Endodermal cell (in vitro differentiated cells): ENCODE measurements at regions not wholly inside any gene's neighbourhood (a gene's known extent, or its start where the extent isn't known, plus 50 kb on each side); places are given as distances from the start of the nearest gene placed in this dataset.
A peak's percentile ranks its signal among the peaks of the same experiment; 100 is the strongest.

ENCODE experiments used
- DNase-seq: peaks from one replicate; pipeline ENCODE4 v3.0.0-alpha.2; 2017
- H3K27ac ChIP-seq: 2 replicates; pipeline ENCODE4 v1.5.1; 2013; ENCODE audit warnings: mild to moderate bottlenecking, low read depth, low read length, moderate library complexity
- H3K27me3 ChIP-seq: 2 replicates; pipeline ENCODE4 v1.6.1; 2013; ENCODE audit warnings: mild to moderate bottlenecking, low read length, moderate library complexity; ENCODE audit not compliant: insufficient read depth, control insufficient read depth, poor library complexity, severe bottlenecking
- H3K36me3 ChIP-seq: 2 replicates; pipeline ENCODE4 v1.7.0; 2013; ENCODE audit warnings: mild to moderate bottlenecking, low read length, moderate library complexity; ENCODE audit not compliant: control insufficient read depth, insufficient read depth
- H3K4me1 ChIP-seq: one replicate; pipeline ENCODE4 v1.7.0; 2013; ENCODE audit warnings: low read length; ENCODE audit not compliant: control insufficient read depth, insufficient read depth
- H3K4me3 ChIP-seq: 2 replicates; pipeline ENCODE4 v1.5.1; 2013; ENCODE audit warnings: mild to moderate bottlenecking, low read length, moderate library complexity
- H3K9ac ChIP-seq: 2 replicates; pipeline ENCODE4 v1.6.1; 2013; ENCODE audit warnings: mild to moderate bottlenecking, low read length, moderate library complexity; ENCODE audit not compliant: poor library complexity, severe bottlenecking; ENCODE audit errors: extremely low read depth
- H3K9me3 ChIP-seq: 2 replicates; pipeline ENCODE4 v1.6.1; 2013; ENCODE audit warnings: mild to moderate bottlenecking, low read length, moderate library complexity; ENCODE audit not compliant: control insufficient read depth
- H3K27ac Mint-ChIP-seq: 2 replicates; pipeline ENCODE4 v1.8.0; 2020; ENCODE audit warnings: mixed read lengths
- H3K27me3 Mint-ChIP-seq: 2 replicates; pipeline ENCODE4 v1.8.0; 2021; ENCODE audit warnings: mild to moderate bottlenecking, mixed read lengths; ENCODE audit not compliant: insufficient read depth
- H3K36me3 Mint-ChIP-seq: 2 replicates; pipeline ENCODE4 v1.8.0; 2020; ENCODE audit warnings: low read depth, mixed read lengths
- H3K4me1 Mint-ChIP-seq: 2 replicates; pipeline ENCODE4 v1.8.0; 2020; ENCODE audit warnings: mixed read lengths
- H3K4me3 Mint-ChIP-seq: 2 replicates; pipeline ENCODE4 v1.8.0; 2020; ENCODE audit warnings: mild to moderate bottlenecking, moderate library complexity, mixed read lengths
- H3K9me3 Mint-ChIP-seq: 2 replicates; pipeline ENCODE4 v1.8.0; 2020; ENCODE audit warnings: mild to moderate bottlenecking, mixed read lengths
- CTCF ChIP-seq: fragments of 200-600 bp; sonication (generic); conservative IDR thresholded peaks from 2 replicates; pipeline ENCODE4 v1.5.0; 2021; ENCODE audit warnings: antibody characterized with exemption, mild to moderate bottlenecking
- WGBS, 2 experiments: methylation state at CpG; one replicate each; pipeline versions ENCODE4 v1.1.5 to v1.1.7; 2013; ENCODE audit warnings: missing lambda C conversion rate in 2 of 2, mixed read lengths in 1 of 2; ENCODE audit not compliant: insufficient coverage in 1 of 2, insufficient read length in 1 of 2; 5-methylcytosine and 5-hydroxymethylcytosine counted together

GRCh38 chr6:78523622-78524021, 343.7 kb upstream of the IRAK1BP1 start:
- no peaks in the 10 kb centered on the region for H3K27me3 Mint-ChIP-seq

GRCh38 chr6:78525976-78526375, 341.4 kb upstream of the IRAK1BP1 start:
- Histone ChIP-seq H3K27me3 (no peaks in the 10 kb centered on the region), H3K4me1 (no peaks in the 10 kb centered on the region), H3K9me3 (no peaks in the 10 kb centered on the region), H3K36me3 (no peaks in the 10 kb centered on the region), H3K27ac (no peak overlapping the region), H3K9ac (no peak overlapping the region), H3K4me3 (no peak overlapping the region)
- no peaks in the 10 kb centered on the region for H3K36me3 Mint-ChIP-seq
- WGBS, 2 experiments: 67 to 88% methylated on average over 1 to 2 of the region's 2 CpGs
- H3K4me3 Mint-ChIP-seq: no peak overlapping the region
- H3K9me3 Mint-ChIP-seq: no peaks in the 10 kb centered on the region
- H3K27ac Mint-ChIP-seq: no peak overlapping the region
- no peak for DNase-seq
- TF ChIP-seq CTCF: no peak
- H3K27me3 Mint-ChIP-seq: peaks cover 1% of the 10 kb centered on the region
- H3K4me1 Mint-ChIP-seq: no peaks in the 10 kb centered on the region

More at GRCh38 chr6:78523622-78524021, 343.7 kb upstream of the IRAK1BP1 start:
- Mint-ChIP-seq H3K36me3 (no peaks in the 10 kb centered on the region), H3K9me3 (no peaks in the 10 kb centered on the region), H3K4me3 (no peak overlapping the region), H3K27ac (no peak overlapping the region), H3K4me1 (no peaks in the 10 kb centered on the region)
- no peak overlapping the region for H3K9ac ChIP-seq
- H3K4me1 ChIP-seq: no peaks in the 10 kb centered on the region
- DNase-seq: no peak
- TF ChIP-seq CTCF: no peak
- H3K27ac ChIP-seq: no peak overlapping the region
- no peaks in the 10 kb centered on the region for H3K9me3 ChIP-seq
- no peak overlapping the region for H3K4me3 ChIP-seq
- no peaks in the 10 kb centered on the region for H3K36me3 ChIP-seq
- H3K27me3 ChIP-seq: no peaks in the 10 kb centered on the region

GRCh38 chr6:78526432-78526831, 340.9 kb upstream of the IRAK1BP1 start:
- Histone ChIP-seq H3K9me3 (no peaks in the 10 kb centered on the region), H3K4me3 (no peak overlapping the region), H3K27me3 (no peaks in the 10 kb centered on the region), H3K9ac (no peak overlapping the region), H3K27ac (no peak overlapping the region), H3K36me3 (no peaks in the 10 kb centered on the region), H3K4me1 (no peaks in the 10 kb centered on the region)
- 97% methylated on average over 2 of the region's 3 CpGs; no CpG with 5 or more reads in 1 of the 2 experiments for WGBS, 2 experiments
- H3K27me3 Mint-ChIP-seq: peaks cover 1% of the 10 kb centered on the region
- TF ChIP-seq CTCF: peak; percentile 23
- H3K36me3 Mint-ChIP-seq: no peaks in the 10 kb centered on the region
- no peak for DNase-seq
- H3K9me3 Mint-ChIP-seq: no peaks in the 10 kb centered on the region
- H3K27ac Mint-ChIP-seq: no peak overlapping the region
- H3K4me1 Mint-ChIP-seq: no peaks in the 10 kb centered on the region
- no peak overlapping the region for H3K4me3 Mint-ChIP-seq
